ENCODE measurements at regions not wholly inside any gene's neighbourhood (a gene's known extent, or its start where the extent isn't known, plus 50 kb on each side); places are given as distances from the start of the nearest gene placed in this dataset.

DNA sequence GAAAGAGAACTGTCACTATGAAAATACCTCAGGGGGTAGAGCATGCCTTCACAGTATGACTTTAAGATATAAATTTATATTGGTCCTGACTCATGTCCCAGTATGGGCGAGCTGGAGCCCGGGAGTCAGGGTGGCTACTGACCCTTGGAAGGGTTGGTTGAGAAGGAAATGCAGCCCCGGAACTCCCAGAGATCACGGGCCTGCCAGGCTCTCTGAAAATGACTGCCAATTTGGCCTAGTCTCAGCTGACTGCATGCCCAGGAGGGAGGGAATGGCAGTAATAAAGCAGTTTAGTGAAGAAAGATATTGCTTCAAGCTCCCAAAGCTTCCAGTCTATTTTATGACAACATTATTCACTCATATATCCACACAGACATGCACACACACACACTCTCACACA lies 299.0 kb downstream of the NR2F2 start:
- no peak overlapping the region for H3K4me3 ChIP-seq (ENCODE audit: control insufficient read depth in 2 of 3, extremely low read depth in 1 of 3, insufficient read depth in 2 of 3, low read depth in 1 of 3, low read length in 3 of 3)
- no peaks in the 10 kb centered on the region for H3K9me1 ChIP-seq (ENCODE audit: control insufficient read depth, extremely low read depth, insufficient read depth, low read length)
- H4K20me1 ChIP-seq (ENCODE audit: control insufficient read depth, extremely low read depth, insufficient read depth, low read length): no peaks in the 10 kb centered on the region
- no peaks in the 10 kb centered on the region for H3K36me3 ChIP-seq (ENCODE audit: control insufficient read depth in 2 of 2, extremely low read depth in 1 of 2, insufficient read depth in 2 of 2, low read length in 2 of 2)
- dilution Hi-C loops (cut with MboI; ENCODE audit: extremely low pct_ligation_motif_present, low sequenced_read_pairs): no loop called here
- H3K9me3 ChIP-seq (ENCODE audit: control insufficient read depth, low read depth, low read length): no peaks in the 10 kb centered on the region
- no peak for FAIRE-seq
- no peak overlapping the region for H3K27ac ChIP-seq (ENCODE audit: control insufficient read depth, insufficient read depth, low read length)
- no peaks in the 10 kb centered on the region for H3K79me2 ChIP-seq (ENCODE audit: control insufficient read depth, insufficient read depth, low read length)
- no peaks in the 10 kb centered on the region for H3K27me3 ChIP-seq (ENCODE audit: control insufficient read depth, extremely low read depth, insufficient read depth, low read length)
- no peak for TF ChIP-seq EZH2 (IDR thresholded peaks at IDR 0.05; ENCODE audit: low read length)
- no peak for DNase-seq (ENCODE audit: low read depth, low spot score)
- no peaks in the 10 kb centered on the region for H3K4me1 ChIP-seq (ENCODE audit: control insufficient read depth, extremely low read depth, insufficient read depth, low read length)
- no peak overlapping the region for H2AFZ ChIP-seq (ENCODE audit: control insufficient read depth, low read length)
- H3K9ac ChIP-seq (ENCODE audit: control insufficient read depth, extremely low read depth, insufficient read depth, low read length): no peak overlapping the region
- no peak overlapping the region for H3K4me2 ChIP-seq (ENCODE audit: control insufficient read depth, extremely low read depth, insufficient read depth, low read depth, low read length)

DNA sequence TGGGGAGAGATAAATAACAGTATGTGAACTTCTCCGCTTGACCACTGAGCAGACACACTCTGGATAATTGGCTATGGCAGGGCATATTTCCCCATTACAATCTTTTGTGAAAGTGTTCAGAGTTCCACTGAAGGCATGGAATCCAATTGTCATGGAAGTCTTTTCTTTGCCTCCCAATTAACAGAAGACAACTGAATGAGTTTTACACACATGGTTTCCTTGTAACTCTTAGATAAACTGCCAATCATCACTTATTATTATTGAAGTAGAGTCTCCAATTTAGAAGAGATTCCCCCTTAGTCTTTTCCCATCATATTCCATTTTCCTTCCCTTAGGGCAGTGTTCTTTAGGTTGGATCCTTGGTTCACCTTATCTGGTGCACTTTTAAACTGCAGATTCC lies 308.3 kb downstream of the NR2F2 start:
- Histone ChIP-seq H3K4me1 (ENCODE audit: control insufficient read depth, extremely low read depth, insufficient read depth, low read length) (no peaks in the 10 kb centered on the region), H3K4me3 (ENCODE audit: control insufficient read depth in 2 of 3, extremely low read depth in 1 of 3, insufficient read depth in 2 of 3, low read depth in 1 of 3, low read length in 3 of 3) (no peak overlapping the region), H3K27ac (ENCODE audit: control insufficient read depth, insufficient read depth, low read length) (no peak overlapping the region), H3K9ac (ENCODE audit: control insufficient read depth, extremely low read depth, insufficient read depth, low read length) (no peak overlapping the region), H3K36me3 (ENCODE audit: control insufficient read depth in 2 of 2, extremely low read depth in 1 of 2, insufficient read depth in 2 of 2, low read length in 2 of 2) (no peaks in the 10 kb centered on the region), H3K9me3 (ENCODE audit: control insufficient read depth, low read depth, low read length) (no peaks in the 10 kb centered on the region), H3K9me1 (ENCODE audit: control insufficient read depth, extremely low read depth, insufficient read depth, low read length) (no peaks in the 10 kb centered on the region), H4K20me1 (ENCODE audit: control insufficient read depth, extremely low read depth, insufficient read depth, low read length) (no peaks in the 10 kb centered on the region), H3K79me2 (ENCODE audit: control insufficient read depth, insufficient read depth, low read length) (no peaks in the 10 kb centered on the region), H3K27me3 (ENCODE audit: control insufficient read depth, extremely low read depth, insufficient read depth, low read length) (no peaks in the 10 kb centered on the region), H2AFZ (ENCODE audit: control insufficient read depth, low read length) (no peak overlapping the region), H3K4me2 (ENCODE audit: control insufficient read depth, extremely low read depth, insufficient read depth, low read depth, low read length) (no peak overlapping the region)
- TF ChIP-seq EZH2 (IDR thresholded peaks at IDR 0.05; ENCODE audit: low read length): no peak
- TF ChIP-seq, protein P1, sequence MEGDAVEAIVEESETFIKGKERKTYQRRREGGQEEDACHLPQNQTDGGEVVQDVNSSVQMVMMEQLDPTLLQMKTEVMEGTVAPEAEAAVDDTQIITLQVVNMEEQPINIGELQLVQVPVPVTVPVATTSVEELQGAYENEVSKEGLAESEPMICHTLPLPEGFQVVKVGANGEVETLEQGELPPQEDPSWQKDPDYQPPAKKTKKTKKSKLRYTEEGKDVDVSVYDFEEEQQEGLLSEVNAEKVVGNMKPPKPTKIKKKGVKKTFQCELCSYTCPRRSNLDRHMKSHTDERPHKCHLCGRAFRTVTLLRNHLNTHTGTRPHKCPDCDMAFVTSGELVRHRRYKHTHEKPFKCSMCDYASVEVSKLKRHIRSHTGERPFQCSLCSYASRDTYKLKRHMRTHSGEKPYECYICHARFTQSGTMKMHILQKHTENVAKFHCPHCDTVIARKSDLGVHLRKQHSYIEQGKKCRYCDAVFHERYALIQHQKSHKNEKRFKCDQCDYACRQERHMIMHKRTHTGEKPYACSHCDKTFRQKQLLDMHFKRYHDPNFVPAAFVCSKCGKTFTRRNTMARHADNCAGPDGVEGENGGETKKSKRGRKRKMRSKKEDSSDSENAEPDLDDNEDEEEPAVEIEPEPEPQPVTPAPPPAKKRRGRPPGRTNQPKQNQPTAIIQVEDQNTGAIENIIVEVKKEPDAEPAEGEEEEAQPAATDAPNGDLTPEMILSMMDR (optimal IDR thresholded peaks at IDR 0.05 in 1 of 3, IDR thresholded peaks at IDR 0.05 in 1 of 3, conservative IDR thresholded peaks at IDR 0.05 in 1 of 3; ENCODE audit: extremely low read depth in 1 of 3, insufficient read depth in 2 of 3, low read length in 3 of 3): no peak
- dilution Hi-C loops (cut with MboI; ENCODE audit: extremely low pct_ligation_motif_present, low sequenced_read_pairs): no loop called here
- no peak for DNase-seq (ENCODE audit: low read depth, low spot score)
- no peak for FAIRE-seq

DNA sequence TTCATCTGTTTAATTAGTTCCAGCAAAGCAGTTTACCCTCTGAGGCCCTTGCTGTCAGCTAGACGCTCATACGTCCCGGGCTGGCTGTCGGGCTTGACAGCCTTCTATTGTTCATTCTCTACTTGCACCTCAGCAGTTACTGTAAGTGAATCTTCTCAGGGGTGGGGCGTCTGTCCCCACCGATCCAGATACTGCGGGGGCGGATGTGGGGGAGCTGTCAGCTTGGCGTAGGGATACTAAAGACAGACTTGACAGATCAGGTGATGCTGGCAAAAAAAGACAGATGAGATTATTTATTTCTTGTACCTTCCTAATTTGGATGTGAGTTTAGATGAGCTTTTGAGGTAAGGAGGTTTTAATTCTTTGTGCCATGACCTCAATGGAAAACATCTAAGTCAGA lies 315.3 kb downstream of the NR2F2 start:
- Histone ChIP-seq H3K4me3 (ENCODE audit: control insufficient read depth in 2 of 3, extremely low read depth in 1 of 3, insufficient read depth in 2 of 3, low read depth in 1 of 3, low read length in 3 of 3) (no peak overlapping the region), H3K27me3 (ENCODE audit: control insufficient read depth, extremely low read depth, insufficient read depth, low read length) (no peaks in the 10 kb centered on the region), H4K20me1 (ENCODE audit: control insufficient read depth, extremely low read depth, insufficient read depth, low read length) (no peaks in the 10 kb centered on the region), H3K36me3 (ENCODE audit: control insufficient read depth in 2 of 2, extremely low read depth in 1 of 2, insufficient read depth in 2 of 2, low read length in 2 of 2) (no peaks in the 10 kb centered on the region), H3K27ac (ENCODE audit: control insufficient read depth, insufficient read depth, low read length) (no peak overlapping the region), H2AFZ (ENCODE audit: control insufficient read depth, low read length) (no peak overlapping the region), H3K4me1 (ENCODE audit: control insufficient read depth, extremely low read depth, insufficient read depth, low read length) (no peaks in the 10 kb centered on the region), H3K9me1 (ENCODE audit: control insufficient read depth, extremely low read depth, insufficient read depth, low read length) (no peaks in the 10 kb centered on the region), H3K9me3 (ENCODE audit: control insufficient read depth, low read depth, low read length) (no peaks in the 10 kb centered on the region), H3K9ac (ENCODE audit: control insufficient read depth, extremely low read depth, insufficient read depth, low read length) (no peak overlapping the region), H3K4me2 (ENCODE audit: control insufficient read depth, extremely low read depth, insufficient read depth, low read depth, low read length) (no peak overlapping the region), H3K79me2 (ENCODE audit: control insufficient read depth, insufficient read depth, low read length) (no peaks in the 10 kb centered on the region)
- DNase-seq (ENCODE audit: low read depth, low spot score) (no peak), FAIRE-seq (no peak)
- TF ChIP-seq EZH2 (IDR thresholded peaks at IDR 0.05; ENCODE audit: low read length): no peak
- TF ChIP-seq, protein P1 (optimal IDR thresholded peaks at IDR 0.05 in 1 of 3, IDR thresholded peaks at IDR 0.05 in 1 of 3, conservative IDR thresholded peaks at IDR 0.05 in 1 of 3; ENCODE audit: extremely low read depth in 1 of 3, insufficient read depth in 2 of 3, low read length in 3 of 3): no peak
- dilution Hi-C loops (cut with MboI; ENCODE audit: extremely low pct_ligation_motif_present, low sequenced_read_pairs): no loop called here
